Mesothelial cell of epicardium (in vitro differentiated cells): ENCODE measurements at regions not wholly inside any gene's neighbourhood (a gene's known extent, or its start where the extent isn't known, plus 50 kb on each side); places are given as distances from the start of the nearest gene placed in this dataset.

Experiments
- DNase-seq, 2 experiments: peaks; one replicate each; pipeline ENCODE4 v3.0.0; 2021; ENCODE audit warnings: low spot score in 2 of 2; ENCODE audit not compliant: unreplicated experiment in 2 of 2
- H3K27ac Mint-ChIP-seq: 2 replicates; pipeline ENCODE4 v1.8.0; 2021; ENCODE audit warnings: mixed read lengths
- H3K27me3 Mint-ChIP-seq: 2 replicates; pipeline ENCODE4 v1.8.0; 2021; ENCODE audit warnings: low read depth, mixed read lengths
- H3K36me3 Mint-ChIP-seq: 2 replicates; pipeline ENCODE4 v1.8.0; 2021; ENCODE audit warnings: mixed read lengths
- H3K4me1 Mint-ChIP-seq: 2 replicates; pipeline ENCODE4 v1.8.0; 2021; ENCODE audit warnings: mixed read lengths
- H3K4me3 Mint-ChIP-seq: 2 replicates; pipeline ENCODE4 v1.8.0; 2021; ENCODE audit warnings: mild to moderate bottlenecking, moderate library complexity, mixed read lengths
- H3K9me3 Mint-ChIP-seq: 2 replicates; pipeline ENCODE4 v1.8.0; 2021; ENCODE audit warnings: mixed read lengths
- CTCF ChIP-seq: fragments of 200-600 bp; sonication (generic); IDR thresholded peaks from one replicate; pipeline ENCODE4 v1.5.0; 2021; ENCODE audit warnings: antibody characterized with exemption; ENCODE audit not compliant: unreplicated experiment

GRCh38 chr20:11114382-11114781 lies 440.6 kb upstream of the JAG1 start:
- TF ChIP-seq CTCF = no peak
- DNase-seq = no peak
- no peaks in the 10 kb centered on the region for H3K4me1 Mint-ChIP-seq
- H3K9me3 Mint-ChIP-seq = no peaks in the 10 kb centered on the region
- no peak overlapping the region for H3K27ac Mint-ChIP-seq
- H3K27me3 Mint-ChIP-seq = no peaks in the 10 kb centered on the region
- H3K4me3 Mint-ChIP-seq = no peak overlapping the region
- no peaks in the 10 kb centered on the region for H3K36me3 Mint-ChIP-seq

- no peaks in the 10 kb centered on the region for H3K36me3 Mint-ChIP-seq
- no peak overlapping the region for H3K27ac Mint-ChIP-seq
- no peak for DNase-seq
- no peaks in the 10 kb centered on the region for H3K9me3 Mint-ChIP-seq
- H3K4me3 Mint-ChIP-seq = no peak overlapping the region
- no peak for TF ChIP-seq CTCF
- no peaks in the 10 kb centered on the region for H3K27me3 Mint-ChIP-seq
- no peaks in the 10 kb centered on the region for H3K4me1 Mint-ChIP-seq
Measured at GRCh38 chr20:11117808-11118528, 444.2 kb upstream of the JAG1 start.

GRCh38 chr20:11118802-11119380 lies 445.1 kb upstream of the JAG1 start:
- no peak for TF ChIP-seq CTCF
- H3K4me3 Mint-ChIP-seq = no peak overlapping the region
- no peaks in the 10 kb centered on the region for H3K36me3 Mint-ChIP-seq
- no peaks in the 10 kb centered on the region for H3K4me1 Mint-ChIP-seq
- peaks cover 4% of the 10 kb centered on the region for H3K9me3 Mint-ChIP-seq
- DNase-seq = no peak
- no peak overlapping the region for H3K27ac Mint-ChIP-seq
- H3K27me3 Mint-ChIP-seq = no peaks in the 10 kb centered on the region

GRCh38 chr20:11119573-11119972 lies 445.8 kb upstream of the JAG1 start:
- TF ChIP-seq CTCF = no peak
- peaks cover 5% of the 10 kb centered on the region for H3K4me1 Mint-ChIP-seq
- H3K4me3 Mint-ChIP-seq = no peak overlapping the region
- no peaks in the 10 kb centered on the region for H3K27me3 Mint-ChIP-seq
- H3K27ac Mint-ChIP-seq = no peak overlapping the region
- H3K9me3 Mint-ChIP-seq = peaks cover 4% of the 10 kb centered on the region
- H3K36me3 Mint-ChIP-seq = no peaks in the 10 kb centered on the region
- no peak for DNase-seq

- Mint-ChIP-seq H3K9me3 (peaks cover 4% of the 10 kb centered on the region), H3K27me3 (no peaks in the 10 kb centered on the region), H3K4me3 (no peak overlapping the region), H3K27ac (no peak overlapping the region), H3K36me3 (no peaks in the 10 kb centered on the region), H3K4me1 (peaks cover 6% of the 10 kb centered on the region)
- TF ChIP-seq CTCF = no peak
- no peak for DNase-seq
Measured at GRCh38 chr20:11120431-11120830, 446.6 kb upstream of the JAG1 start.
